ENCODE measurements at regions not wholly inside any gene's neighbourhood (a gene's known extent, or its start where the extent isn't known, plus 50 kb on each side); places are given as distances from the start of the nearest gene placed in this dataset.

DNA sequence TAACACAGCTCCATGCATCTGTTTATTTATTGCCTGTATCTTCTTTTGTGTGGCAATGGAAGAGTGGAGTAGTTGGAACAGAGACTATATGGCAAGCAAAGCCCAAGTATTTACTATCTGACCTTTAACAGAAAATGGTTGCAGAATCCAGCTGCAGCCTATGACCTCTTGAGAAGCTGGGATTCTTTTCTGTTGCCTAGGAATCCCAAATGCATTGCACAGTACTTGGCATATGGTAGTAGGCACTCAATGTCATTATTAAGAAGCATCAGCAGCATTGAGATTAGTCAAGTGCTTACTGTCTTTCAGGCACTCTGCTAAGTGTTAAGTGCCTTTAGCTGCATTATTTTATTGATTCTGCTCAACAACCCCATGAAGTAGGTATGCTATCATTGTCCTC, 331.6 kb downstream of the CCDC85A start:
- H3K27me3 Mint-ChIP-seq (ENCODE audit: insufficient read depth, unreplicated experiment) = no peaks in the 10 kb centered on the region
- H3K27ac Mint-ChIP-seq (ENCODE audit: low read depth, unreplicated experiment) = no peak overlapping the region
- DNase-seq (ENCODE audit: unreplicated experiment) = no peak
- H3K4me3 Mint-ChIP-seq (ENCODE audit: unreplicated experiment) = no peak overlapping the region
- intact Hi-C loops (cut with micrococcal nuclease) = no loop called here
- POLR2A ChIA-PET = no interaction called here
- H3K4me1 Mint-ChIP-seq (ENCODE audit: insufficient read depth, unreplicated experiment) = no peaks in the 10 kb centered on the region
- BruUV-seq (replicated peaks) = no TSS peak
- CTCF ChIA-PET = interaction anchor here (0.5 to 2.3 kb wide), 3 partner anchors 8 to 1137 kb away, joined by 3 to 8 read pairs (median 3); no protein-coding TSS in a partner anchor
- no peaks in the 10 kb centered on the region for H3K36me3 Mint-ChIP-seq (ENCODE audit: insufficient read depth, unreplicated experiment)
- TF ChIP-seq, protein P1, sequence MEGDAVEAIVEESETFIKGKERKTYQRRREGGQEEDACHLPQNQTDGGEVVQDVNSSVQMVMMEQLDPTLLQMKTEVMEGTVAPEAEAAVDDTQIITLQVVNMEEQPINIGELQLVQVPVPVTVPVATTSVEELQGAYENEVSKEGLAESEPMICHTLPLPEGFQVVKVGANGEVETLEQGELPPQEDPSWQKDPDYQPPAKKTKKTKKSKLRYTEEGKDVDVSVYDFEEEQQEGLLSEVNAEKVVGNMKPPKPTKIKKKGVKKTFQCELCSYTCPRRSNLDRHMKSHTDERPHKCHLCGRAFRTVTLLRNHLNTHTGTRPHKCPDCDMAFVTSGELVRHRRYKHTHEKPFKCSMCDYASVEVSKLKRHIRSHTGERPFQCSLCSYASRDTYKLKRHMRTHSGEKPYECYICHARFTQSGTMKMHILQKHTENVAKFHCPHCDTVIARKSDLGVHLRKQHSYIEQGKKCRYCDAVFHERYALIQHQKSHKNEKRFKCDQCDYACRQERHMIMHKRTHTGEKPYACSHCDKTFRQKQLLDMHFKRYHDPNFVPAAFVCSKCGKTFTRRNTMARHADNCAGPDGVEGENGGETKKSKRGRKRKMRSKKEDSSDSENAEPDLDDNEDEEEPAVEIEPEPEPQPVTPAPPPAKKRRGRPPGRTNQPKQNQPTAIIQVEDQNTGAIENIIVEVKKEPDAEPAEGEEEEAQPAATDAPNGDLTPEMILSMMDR (IDR thresholded peaks at IDR 0.05; ENCODE audit: unreplicated experiment) = no peak
- H3K9me3 Mint-ChIP-seq (ENCODE audit: unreplicated experiment) = peaks cover 9% of the 10 kb centered on the region

GRCh38 chr2:56519806-56520205, 336.0 kb downstream of the CCDC85A start:
- BruUV-seq (replicated peaks) = no TSS peak
- DNase-seq (ENCODE audit: unreplicated experiment) = no peak
- H3K4me3 Mint-ChIP-seq (ENCODE audit: unreplicated experiment) = no peak overlapping the region
- intact Hi-C loops (cut with micrococcal nuclease) = no loop called here
- ChIA-PET CTCF (interaction anchor here (0.6 kb wide), 1 partner anchor 61 kb away, joined by 3 read pairs; no protein-coding TSS in a partner anchor), POLR2A (no interaction called here)
- no peaks in the 10 kb centered on the region for H3K36me3 Mint-ChIP-seq (ENCODE audit: insufficient read depth, unreplicated experiment)
- no peaks in the 10 kb centered on the region for H3K27me3 Mint-ChIP-seq (ENCODE audit: insufficient read depth, unreplicated experiment)
- TF ChIP-seq, protein P1 (IDR thresholded peaks at IDR 0.05; ENCODE audit: unreplicated experiment) = no peak
- H3K27ac Mint-ChIP-seq (ENCODE audit: low read depth, unreplicated experiment) = no peak overlapping the region
- H3K4me1 Mint-ChIP-seq (ENCODE audit: insufficient read depth, unreplicated experiment) = no peaks in the 10 kb centered on the region
- H3K9me3 Mint-ChIP-seq (ENCODE audit: unreplicated experiment) = no peaks in the 10 kb centered on the region

DNA sequence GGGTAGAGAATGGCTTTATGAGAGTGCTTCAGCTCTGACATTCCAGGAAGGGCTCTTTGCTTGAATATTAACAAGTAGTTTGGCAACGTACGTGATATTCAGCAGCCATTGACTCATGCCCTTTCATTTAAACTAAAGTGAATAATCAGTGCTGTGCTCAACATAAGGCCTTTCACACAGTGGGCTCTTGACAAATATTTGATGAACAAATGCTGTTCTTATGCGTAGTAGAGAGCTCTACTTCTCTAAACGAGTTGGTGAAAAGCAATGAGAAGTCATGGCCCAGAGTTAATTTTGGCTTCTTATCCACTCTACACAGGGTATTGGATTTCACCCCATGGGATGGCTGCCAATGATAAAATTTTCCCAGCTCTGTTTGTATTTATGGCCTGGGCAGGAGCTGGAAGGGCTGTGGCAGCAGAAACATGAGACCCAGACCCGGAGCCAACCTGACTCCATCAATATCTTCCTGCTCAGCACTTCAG, 338.9 kb downstream of the CCDC85A start:
- no peaks in the 10 kb centered on the region for H3K27me3 Mint-ChIP-seq (ENCODE audit: insufficient read depth, unreplicated experiment)
- H3K36me3 Mint-ChIP-seq (ENCODE audit: insufficient read depth, unreplicated experiment) = no peaks in the 10 kb centered on the region
- H3K4me1 Mint-ChIP-seq (ENCODE audit: insufficient read depth, unreplicated experiment) = no peaks in the 10 kb centered on the region
- POLR2A ChIA-PET = no interaction called here
- CTCF ChIA-PET = no interaction called here
- no TSS peak for BruUV-seq (replicated peaks)
- intact Hi-C loops (cut with micrococcal nuclease) = no loop called here
- no peak overlapping the region for H3K27ac Mint-ChIP-seq (ENCODE audit: low read depth, unreplicated experiment)
- DNase-seq (ENCODE audit: unreplicated experiment) = peak; percentile 52
- TF ChIP-seq, protein P1 (IDR thresholded peaks at IDR 0.05; ENCODE audit: unreplicated experiment) = no peak
- H3K4me3 Mint-ChIP-seq (ENCODE audit: unreplicated experiment) = no peak overlapping the region
- H3K9me3 Mint-ChIP-seq (ENCODE audit: unreplicated experiment) = no peaks in the 10 kb centered on the region

DNA sequence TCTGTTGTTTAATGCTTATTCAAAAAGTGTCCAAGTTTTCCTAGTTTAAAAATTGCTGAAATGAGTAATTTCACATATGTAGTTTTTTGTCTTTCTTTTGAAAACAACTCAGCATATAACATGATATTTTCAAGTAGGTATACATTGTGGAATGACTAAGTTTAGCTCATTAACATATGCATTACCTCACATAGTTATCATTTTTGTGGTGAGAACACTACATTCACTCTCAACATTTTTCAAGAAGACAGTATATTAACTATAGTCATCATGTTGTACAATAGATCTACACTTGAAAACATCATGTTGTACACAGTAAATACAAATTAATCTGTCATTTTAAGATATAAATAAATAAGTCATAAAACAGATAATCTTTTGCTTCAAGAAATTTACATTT, 340.0 kb downstream of the CCDC85A start:
- Mint-ChIP-seq H3K4me1 (ENCODE audit: insufficient read depth, unreplicated experiment) (no peaks in the 10 kb centered on the region), H3K27me3 (ENCODE audit: insufficient read depth, unreplicated experiment) (no peaks in the 10 kb centered on the region), H3K27ac (ENCODE audit: low read depth, unreplicated experiment) (no peak overlapping the region), H3K4me3 (ENCODE audit: unreplicated experiment) (no peak overlapping the region), H3K9me3 (ENCODE audit: unreplicated experiment) (no peaks in the 10 kb centered on the region), H3K36me3 (ENCODE audit: insufficient read depth, unreplicated experiment) (no peaks in the 10 kb centered on the region)
- no TSS peak for BruUV-seq (replicated peaks)
- POLR2A ChIA-PET = interaction anchor here (0.6 kb wide), 2 partner anchors 76 to 235 kb away, joined by 3 read pairs; no protein-coding TSS in a partner anchor
- TF ChIP-seq, protein P1 (IDR thresholded peaks at IDR 0.05; ENCODE audit: unreplicated experiment) = no peak
- CTCF ChIA-PET = no interaction called here
- intact Hi-C loops (cut with micrococcal nuclease) = no loop called here
- no peak for DNase-seq (ENCODE audit: unreplicated experiment)
